Fibroblast of pulmonary artery (primary cell): ENCODE measurements at regions not wholly inside any gene's neighbourhood (a gene's known extent, or its start where the extent isn't known, plus 50 kb on each side); places are given as distances from the start of the nearest gene placed in this dataset.

Experiments
- DNase-seq: peaks from one replicate; pipeline ENCODE4 v3.0.0-alpha.2; 2010; ENCODE audit warnings: low read depth
- H3K4me3 ChIP-seq: replicated peaks from 2 replicates; pipeline ENCODE4 v1.5.1; 2011; ENCODE audit warnings: low read depth, mild to moderate bottlenecking, control low read depth, low read length, moderate library complexity
- CTCF ChIP-seq: IDR thresholded peaks from 2 replicates; pipeline ENCODE4 v1.5.1; 2011; ENCODE audit warnings: mild to moderate bottlenecking, control low read depth, low read length, inconsistent platforms; ENCODE audit errors: missing control alignments

GRCh38 chr10:101286248-101287046, 57.2 kb upstream of the LBX1 start:
- TF ChIP-seq CTCF: no peak
- no peak overlapping the region for H3K4me3 ChIP-seq

GRCh38 chr10:101287183-101287996, 58.1 kb upstream of the LBX1 start:
- no peak overlapping the region for H3K4me3 ChIP-seq
- no peak for DNase-seq
- TF ChIP-seq CTCF: no peak

More at GRCh38 chr10:101286248-101287046, 57.2 kb upstream of the LBX1 start:
- no peak for DNase-seq

DNA sequence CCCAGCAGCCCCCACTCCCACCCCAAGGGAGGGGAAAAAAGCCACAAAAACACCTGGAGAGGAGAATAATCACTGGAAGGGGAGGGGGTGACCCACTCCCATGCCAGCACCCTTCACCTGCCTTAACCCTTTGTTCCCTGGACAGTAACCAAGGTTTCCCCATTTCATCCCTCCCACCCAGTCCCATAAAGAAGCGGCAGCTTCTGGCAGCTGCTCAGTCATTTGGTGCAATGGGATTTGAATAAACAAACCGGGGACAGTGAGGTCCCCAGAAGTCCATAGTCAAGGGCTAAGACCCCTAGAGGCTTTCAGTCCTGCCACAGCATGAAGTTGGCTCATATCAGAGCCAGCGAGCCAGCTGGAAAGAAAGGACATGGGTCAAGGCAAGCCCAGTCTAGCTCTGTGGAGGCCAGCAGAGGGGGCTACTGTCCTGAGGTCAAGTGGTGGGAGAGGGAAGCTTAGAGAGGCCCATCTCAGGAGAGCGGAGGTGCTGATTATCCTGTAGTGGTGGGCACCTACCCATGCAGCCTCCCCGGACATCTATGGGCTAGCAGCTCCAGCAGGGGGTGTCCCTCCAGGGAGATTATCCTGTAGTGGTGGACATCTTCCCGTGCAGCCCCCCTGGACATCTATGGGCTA, 58.9 kb upstream of the LBX1 start:
- TF ChIP-seq CTCF: peak; percentile 50
- DNase-seq: peak; percentile 49
- no peak overlapping the region for H3K4me3 ChIP-seq

DNA sequence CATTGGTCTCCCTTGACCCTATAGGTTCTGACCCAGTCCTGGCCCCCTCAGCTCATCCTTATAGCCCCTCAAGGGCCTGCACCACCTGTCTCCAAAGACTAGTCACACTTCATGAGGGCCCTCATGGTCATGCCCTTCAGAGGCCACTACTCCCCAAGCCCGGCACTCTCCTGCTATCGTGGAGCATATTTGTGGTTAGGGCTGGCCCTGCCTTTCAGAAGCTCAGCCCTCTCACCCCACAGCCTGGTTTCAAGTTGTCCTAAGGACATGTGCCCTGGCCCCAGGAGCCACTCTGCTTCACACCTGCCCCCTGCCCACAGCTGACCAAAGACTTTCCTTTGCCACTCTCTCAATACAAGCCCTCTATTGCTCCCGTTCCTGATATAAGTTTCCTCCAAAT, 60.3 kb upstream of the LBX1 start:
- TF ChIP-seq CTCF: no peak
- no peak for DNase-seq
- no peak overlapping the region for H3K4me3 ChIP-seq

DNA sequence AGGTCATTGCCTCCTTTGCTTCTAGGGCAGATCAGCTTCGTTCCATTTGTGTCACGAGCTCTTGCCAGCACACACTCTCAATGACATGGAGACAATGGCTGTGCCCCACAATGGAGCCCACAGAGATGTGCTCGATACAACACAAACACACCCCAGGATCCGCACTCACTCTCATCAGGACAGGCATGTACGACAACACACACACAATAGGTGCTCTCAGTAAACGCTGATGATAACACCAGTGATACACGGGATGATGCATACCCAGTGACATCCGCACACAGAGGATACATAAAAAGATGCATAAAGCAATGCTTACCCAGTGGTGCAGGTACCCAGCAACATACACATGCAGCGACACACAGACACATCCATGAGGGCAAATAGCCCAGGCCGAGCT, 61.2 kb upstream of the LBX1 start:
- no peak for TF ChIP-seq CTCF
- DNase-seq: no peak
- no peak overlapping the region for H3K4me3 ChIP-seq

- DNase-seq: no peak
- H3K4me3 ChIP-seq: no peak overlapping the region
- TF ChIP-seq CTCF: no peak
These were observed 61.6 kb upstream of the LBX1 start for GRCh38 chr10:101290881-101291280.
